HG03439 (cell line): ENCODE measurements at regions not wholly inside any gene's neighbourhood (a gene's known extent, or its start where the extent isn't known, plus 50 kb on each side); places are given as distances from the start of the nearest gene placed in this dataset.
"Not testable (repeated sequence)": the region's sequence is repeated elsewhere in the genome, so short reads cannot be mapped to it uniquely, and the experiment has no call there.

Experiments used
- ATAC-seq: cut with Tn5 transposase; IDR thresholded peaks from one replicate; pipeline ENCODE4 v1.9.1; 2021; ENCODE audit warnings: mild to moderate bottlenecking, moderate library complexity; ENCODE audit not compliant: unreplicated experiment

DNA sequence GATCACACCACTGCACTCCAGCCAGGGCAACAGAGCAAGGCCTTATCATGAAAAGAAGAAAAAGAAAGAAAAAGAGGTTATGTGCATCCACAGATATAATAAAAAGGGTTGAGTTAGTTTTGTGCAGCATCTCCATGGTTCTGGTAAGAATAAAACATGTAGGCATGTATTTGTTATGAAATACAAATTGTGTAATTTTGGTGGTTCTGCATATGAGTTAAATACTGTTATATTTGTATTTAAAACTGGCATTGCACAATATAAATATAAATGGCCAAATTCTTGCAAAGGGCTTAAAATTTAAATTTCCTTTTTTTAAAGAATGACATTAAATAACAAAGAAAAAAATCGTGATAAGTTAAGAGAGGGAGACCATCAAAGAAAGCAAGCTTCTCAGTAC is 159.1 kb upstream of the PREP start:
- ATAC-seq, result no peak

DNA sequence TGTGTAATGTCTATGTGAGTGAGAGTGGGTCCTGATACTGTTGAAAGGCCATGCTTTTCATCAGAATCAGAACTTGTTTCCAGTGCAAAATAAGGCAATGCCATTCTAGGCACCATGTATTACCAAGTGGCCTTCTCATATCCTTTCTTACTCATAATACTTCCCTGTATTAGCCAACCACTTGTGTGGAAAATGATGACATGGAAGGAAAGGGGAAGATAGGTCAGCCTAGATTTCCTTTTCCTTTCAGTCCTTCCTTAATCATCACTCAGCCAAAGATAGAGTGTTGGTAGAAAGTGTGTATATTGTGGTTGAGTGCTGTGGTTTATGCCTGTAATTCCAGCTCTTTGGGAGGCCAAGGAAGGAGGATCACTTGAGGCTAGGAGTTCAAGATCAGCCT is 158.6 kb upstream of the PREP start:
- no peak for ATAC-seq

DNA sequence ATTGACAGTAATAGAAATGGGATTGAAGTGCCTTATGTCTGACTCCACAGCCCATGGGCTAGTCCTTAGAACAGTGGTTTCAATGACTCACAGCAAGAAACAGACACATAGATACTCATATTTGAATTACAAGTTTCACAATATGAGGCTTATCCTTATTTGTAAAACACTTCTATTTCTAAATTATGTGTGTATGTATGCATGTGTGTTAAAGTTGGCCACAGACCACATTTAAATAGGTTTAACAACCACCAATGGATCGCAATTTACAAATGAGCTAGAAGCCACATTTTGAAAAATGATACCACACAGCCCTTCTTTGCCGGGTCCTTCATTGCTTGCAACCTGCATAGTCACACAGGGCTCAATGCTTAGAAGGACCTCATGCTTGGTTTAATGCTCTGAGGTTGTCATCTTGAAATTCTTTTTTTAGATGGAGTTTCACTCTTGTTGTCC is 157.8 kb upstream of the PREP start:
- peak; percentile 92 for ATAC-seq

DNA sequence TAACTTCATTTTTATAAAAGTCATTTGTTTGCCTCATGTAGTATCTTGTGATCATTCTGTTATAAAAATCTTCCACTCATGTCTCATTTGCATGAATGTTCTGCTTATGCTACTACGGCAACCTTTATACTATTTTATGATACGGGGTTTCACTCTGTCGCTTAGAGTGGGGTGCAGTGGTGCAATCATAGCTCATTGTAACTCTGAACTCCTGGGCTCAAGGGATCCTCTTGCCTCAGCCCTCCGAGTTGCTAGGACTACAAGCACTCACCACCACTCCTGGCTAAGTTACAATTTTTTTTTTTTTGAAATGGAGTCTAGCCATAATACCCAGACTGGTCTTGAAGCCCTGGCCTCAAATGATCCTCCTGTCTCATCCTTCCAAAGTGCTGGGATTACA is 154.4 kb upstream of the PREP start:
- ATAC-seq, result no peak

DNA sequence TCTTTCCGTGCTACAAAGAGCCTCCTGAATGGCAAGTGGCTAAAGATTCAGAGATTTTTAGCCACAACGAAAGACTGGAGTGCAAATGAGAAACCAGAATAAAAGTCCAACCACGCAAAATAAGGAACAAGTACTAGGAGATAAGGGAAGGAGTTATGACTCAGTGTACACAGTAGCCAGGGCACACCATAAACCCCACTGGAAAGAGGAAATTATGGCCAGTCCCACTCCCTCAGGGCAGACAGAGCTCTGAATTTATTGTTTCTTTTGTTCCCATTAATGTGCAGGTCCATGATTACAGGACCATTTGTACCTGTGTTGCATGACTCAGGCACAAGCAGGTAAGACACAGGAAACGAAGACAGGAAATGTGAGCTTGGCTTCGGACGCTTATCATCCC is 150.3 kb upstream of the PREP start:
- ATAC-seq, result no peak

DNA sequence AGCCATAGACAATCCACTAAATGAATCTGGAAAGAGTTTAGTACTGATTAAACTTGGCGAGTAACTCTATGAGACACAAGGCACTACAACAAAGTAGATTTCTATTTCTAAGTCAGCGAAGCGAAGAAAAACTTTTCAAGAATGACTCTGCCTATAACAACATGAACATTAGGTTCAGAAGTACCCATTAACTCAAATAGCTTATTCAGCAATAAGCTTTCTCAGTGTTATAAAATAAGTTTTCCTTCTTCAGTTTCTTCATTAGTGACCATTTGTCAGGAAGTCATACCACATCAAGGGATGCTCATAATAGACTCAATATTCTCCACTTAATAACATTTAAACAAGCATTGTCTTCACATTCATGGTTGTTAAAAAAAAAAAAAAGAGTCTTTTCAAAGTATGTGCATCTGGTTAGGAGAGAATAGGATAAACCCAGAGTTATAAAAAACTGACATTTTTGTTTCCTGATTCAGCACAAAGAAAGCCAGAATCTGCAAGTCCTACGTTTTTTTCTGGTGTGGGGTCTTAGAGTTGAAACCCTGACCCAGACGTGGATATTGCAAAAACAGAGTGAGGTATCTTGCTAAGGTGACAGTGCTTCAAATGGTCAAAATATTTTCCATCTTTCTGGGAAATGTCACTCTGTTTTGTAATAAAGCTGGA is 148.2 kb upstream of the PREP start:
- ATAC-seq, result no peak

DNA sequence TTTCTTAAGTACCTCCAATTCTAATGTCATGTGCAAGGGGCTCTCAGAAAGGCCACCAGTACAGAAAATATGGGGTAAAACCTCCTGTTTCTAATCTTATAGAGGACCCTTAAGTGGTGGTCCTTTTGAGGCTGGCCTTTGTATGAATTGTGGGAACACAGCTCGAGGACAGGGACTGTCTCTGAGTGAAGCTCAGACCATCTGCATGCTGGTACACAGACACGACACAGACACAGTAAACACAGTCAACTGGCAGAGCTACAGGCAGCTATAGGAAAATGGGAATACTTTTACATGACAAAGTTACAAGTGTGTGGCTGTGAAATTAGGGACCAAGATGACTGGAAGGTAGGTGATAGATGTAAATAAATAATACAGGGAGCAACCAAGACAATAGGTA is 143.9 kb upstream of the PREP start:
- ATAC-seq, result no peak

DNA sequence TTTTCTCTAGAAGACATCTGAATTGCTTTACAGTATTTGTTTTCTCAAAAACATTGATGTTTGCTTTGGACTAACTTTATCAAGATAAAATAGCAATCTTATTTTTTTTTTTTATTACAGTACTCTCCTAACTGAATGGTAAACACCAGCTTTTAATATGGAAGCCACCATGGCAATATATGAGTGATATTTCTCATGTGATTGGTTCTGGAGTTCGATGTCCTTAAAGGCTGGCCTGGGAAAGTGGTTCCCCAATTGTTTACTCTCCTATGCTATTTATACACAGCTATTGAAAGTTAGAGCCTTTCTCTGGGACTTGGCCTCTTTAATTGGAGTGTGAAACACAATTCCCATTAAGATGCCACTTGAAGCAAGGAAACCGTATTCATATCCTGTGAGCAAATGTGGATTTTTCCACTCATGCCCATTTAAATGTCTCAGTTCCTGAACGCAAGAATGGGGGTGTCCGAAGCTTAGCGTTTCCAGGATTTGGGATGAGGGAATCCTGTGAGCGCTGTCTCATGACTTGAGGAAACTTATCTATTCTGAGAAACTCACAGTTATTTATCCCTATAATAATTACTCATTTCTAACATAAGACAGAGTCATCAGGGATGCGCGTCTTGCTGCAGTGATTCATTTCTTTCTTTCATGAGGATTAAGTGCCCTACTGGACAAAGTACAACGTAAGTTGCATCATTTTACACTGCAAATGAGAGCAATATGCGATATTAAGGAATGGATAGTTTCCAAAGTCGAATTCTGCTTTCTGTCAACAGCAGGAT is 143.3 kb upstream of the PREP start:
- no peak for ATAC-seq

DNA sequence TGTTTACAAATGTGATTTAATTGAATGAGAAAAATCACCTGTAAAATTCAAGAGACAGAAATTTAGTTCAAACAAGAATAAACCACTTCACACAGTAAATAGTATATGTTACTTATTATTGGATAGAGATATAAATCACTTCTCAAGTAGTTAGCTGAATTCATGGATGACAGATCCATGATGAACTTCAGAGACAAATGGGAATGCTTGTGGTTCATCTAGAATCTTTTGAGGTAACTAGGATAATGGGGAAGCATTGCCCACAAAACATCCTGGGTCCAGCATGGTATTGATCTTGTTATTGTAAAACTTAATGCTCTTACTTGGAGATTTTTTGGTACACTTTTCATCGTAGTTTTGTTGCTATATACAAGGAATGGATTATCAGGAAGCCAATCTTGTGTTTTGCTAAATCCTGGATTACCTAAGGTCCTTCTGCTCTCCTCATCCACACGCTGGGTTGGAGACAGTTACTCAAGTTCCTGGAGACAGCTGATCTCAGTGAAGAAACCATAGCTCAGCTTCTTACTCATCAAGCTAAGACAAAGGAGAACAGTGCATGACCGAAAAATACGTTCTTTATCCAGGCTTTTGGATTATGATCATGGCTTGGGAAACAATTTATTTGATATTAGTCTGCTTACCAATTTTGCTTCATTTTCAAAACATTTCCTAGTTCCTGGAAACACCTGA is 142.5 kb upstream of the PREP start:
- ATAC-seq, result no peak

DNA sequence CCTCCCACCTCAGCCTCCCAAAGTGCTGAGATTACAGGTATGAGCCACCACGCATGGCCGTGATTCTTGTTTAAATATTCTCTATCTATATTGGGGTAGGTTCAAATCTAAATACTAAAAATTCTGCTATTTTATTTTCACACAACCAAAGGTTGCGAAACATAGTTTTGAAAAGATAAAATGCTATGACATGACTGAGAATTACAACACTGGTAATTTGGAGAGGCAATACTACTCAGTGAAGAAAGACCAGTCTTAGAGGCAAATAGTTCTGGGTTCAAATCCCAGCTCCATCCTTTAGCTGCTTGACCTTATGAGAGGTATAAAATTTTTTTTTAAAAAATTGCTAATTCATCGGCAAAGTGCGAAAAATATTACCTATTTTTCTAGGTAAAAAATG is 137.0 kb upstream of the PREP start:
- ATAC-seq, result no peak

DNA sequence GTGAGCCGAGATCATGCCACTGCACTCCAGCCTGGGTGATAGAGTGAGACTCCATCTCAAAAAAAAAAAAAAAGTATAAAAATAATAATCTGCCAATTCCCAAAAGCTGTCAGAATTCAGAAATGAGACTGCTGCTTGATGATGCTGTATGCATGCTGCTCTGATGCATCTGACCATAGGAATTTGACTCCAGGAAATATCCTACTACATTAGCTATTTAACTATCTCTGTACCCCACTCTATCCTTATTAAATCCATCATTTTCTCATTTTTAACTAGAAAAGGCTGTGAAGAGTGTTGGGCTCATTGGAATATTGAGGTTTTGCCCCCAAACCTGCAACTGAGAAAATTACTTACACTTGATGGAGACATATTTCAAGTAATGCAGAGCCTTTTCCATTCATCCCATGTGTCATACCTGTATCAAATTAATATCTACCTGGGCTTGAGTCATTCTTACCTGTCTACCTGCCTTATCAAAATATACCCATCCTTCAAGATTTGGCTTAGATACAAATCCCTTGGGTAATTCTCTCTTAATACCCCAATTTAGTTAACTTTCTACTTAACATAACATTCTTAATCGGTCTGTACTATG is 135.2 kb upstream of the PREP start:
- no peak for ATAC-seq

DNA sequence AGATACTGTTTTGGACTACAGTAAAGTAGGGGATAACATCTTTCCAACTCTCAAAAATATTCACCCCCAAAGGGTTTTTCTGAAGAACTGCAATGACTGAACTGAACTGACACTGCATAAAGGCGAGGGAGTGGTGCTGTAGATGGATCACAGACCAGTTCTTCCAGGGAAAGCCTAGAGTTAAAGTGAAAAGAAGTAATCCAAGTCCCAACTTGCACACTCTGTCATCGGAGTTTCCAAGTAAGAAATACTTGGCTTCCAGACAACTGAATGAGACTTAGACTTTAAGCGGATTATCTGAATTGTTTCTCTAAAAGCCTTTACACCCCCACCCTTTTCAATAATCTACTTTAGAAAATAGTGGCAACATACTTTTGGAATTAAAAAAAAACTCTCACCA is 134.1 kb upstream of the PREP start:
- ATAC-seq, result no peak

DNA sequence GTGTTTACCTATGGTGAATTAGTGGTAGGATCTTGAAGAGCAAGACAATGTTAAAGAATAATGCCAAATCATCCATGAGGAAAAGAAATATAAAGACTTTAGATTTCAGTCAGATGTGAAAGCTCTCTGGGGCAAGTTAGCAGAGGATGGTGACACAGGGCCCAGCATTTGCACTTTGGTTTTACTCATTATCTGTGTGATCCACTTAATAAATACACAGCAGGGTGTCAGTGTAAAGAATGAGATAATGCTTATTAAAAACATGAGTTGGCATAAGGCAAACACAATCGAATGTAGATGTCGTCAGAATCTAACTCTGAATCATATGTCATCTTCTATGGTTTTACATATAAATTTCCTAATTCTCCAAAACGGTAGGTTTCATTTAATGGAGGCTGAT is 130.4 kb upstream of the PREP start:
- no peak for ATAC-seq

DNA sequence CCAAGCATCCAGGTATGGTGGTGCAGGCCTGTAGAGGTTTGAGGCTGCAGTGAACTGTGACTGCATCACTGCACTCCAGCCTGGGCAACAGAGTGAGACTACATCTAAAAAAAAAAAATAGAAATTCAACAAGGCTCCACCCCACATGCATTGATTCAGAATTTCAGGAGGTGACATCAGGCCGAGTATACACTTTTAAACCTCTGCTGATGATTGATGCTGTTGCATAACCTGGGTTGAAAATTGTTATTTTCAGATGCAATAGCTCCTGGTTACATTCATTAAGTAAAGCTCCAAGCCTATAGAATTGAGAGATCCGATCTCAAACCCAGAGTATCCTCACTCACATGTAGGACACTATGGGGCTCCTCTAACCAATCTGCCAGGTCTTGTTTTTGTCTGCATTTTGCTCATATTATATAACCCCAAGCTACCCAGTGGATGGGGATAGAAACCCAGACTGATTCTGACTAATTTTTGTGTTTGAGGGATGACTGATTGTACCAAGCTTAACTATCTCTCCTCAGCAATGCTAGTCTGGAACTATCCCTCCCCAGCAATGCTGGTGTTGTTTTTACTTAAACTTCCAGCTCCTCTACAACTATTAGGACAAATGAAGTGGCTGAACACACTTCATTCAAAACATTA is 123.5 kb upstream of the PREP start:
- no peak for ATAC-seq

DNA sequence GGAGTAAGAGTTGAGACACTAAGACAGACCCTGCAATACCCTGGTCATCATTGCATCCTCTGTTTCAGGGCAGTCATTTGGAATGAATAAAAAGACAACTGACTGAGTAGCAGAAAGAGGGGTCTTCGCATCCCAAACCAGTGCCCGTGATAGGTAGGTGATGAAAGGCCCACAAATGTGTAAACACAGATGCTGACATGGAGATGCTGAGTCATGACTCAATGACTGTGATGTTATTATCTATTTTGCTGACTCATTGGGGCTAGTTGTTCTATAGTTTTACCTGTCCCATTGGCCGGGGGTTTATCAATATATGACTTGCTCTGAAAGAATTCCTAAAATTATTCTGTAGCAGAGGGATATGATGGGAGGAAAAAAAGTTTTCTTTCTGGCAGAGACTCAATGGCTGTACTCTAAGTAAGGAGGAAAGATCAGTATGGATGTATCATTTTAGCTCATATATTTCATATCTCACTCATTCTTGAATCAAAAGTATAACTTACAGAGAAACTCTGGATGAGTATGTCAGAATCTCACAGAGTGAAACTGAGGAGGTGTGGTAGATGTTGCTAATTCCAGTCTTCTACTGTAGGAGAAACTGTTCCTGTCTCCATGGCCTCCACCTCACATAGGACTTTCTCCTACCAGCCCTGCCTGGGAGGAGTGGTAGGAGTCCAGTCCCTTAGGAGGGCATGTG is 119.9 kb upstream of the PREP start:
- no peak for ATAC-seq

DNA sequence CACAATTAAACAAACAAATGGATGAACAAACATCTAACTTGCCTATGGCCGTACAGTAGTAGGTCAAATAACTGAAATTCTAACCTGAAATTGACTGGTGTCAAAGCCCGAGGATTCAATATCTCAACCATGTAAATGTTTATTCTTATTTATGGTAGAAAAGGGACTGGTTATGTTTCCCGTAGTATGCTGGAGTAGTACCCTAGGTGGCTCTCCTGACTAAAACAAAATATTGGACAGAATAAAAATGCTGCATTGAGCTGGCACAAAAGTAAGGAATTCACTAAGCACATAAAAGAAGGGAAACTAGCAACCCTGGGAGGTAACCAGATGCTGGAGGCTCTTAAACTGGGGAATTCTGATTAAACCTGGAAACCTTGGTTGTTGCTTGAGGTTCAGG is 117.1 kb upstream of the PREP start:
- no peak for ATAC-seq

DNA sequence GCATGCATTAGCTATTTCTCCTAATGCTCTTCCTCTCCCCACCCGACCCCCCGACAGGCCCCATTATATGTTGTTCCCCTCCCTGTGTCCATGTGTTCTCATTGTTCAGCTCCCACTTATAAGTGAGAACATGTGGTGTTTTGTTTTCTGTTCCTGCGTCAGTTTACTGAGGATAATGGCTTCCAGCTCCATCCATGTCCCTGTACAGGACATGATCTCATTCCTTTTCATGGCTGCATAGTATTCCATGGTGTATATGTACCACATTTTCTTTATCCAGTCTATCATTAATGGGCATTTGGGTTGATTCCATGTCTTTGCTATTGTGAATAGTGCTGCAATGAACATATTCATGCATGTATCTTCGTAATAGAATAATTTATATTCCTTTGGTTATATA is 116.1 kb upstream of the PREP start:
- ATAC-seq, result not testable (repeated sequence)

DNA sequence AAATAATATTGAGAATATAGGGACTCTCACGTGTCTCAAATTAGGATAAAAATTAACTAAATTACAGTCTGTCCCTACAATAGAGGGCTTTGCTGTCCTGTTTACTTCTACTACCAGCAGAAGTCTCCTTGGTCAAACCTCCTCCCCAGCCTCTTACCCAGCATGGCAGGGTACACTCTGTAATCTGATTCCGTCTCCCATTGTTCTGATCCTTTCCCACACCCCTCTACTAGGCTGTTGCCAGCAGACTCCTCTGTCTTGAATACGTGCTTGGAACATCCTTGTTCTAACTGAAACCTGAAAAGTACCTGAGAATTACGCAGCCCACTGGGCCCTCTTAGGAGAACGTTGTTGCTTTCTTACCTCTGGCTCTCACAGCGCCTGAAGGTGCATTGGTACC is 112.2 kb upstream of the PREP start:
- no peak for ATAC-seq

DNA sequence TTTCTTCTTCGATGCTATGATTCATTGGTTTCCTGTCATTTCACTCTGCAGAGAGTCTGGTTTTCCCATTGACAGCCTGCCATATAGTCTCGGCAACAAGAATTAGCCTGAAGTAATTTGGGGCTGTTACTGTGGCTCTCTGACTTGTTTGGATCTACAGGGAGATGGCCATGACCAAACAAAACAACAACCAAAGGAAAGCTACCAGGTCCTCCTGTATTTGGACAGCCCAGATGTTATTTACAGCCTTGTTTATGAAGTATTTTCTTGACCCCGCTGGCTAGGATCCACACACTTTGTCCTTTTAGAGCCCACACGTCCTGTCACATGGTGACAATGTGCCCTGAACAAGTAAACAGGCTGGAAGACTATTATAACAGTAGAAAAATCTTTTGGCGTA is 111.4 kb upstream of the PREP start:
- no peak for ATAC-seq

DNA sequence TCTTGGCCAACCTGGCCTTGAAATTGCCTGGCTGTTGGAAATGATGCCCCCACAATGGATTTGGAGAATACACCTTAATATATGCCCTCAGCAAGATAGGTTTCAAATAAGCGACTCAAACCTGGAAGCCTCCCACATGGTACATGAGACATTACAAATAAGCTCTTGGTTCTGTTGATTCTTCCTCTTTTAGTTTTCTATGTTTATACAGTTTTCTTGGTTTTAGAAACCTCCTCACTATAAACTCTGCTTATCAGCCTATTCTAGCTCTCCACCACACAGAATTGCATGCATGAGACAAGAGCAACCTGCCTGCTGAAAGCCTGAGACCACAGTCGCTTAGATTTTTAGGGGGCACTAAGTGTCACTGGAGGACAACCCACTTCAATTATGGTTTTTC is 108.8 kb upstream of the PREP start:
- no peak for ATAC-seq

DNA sequence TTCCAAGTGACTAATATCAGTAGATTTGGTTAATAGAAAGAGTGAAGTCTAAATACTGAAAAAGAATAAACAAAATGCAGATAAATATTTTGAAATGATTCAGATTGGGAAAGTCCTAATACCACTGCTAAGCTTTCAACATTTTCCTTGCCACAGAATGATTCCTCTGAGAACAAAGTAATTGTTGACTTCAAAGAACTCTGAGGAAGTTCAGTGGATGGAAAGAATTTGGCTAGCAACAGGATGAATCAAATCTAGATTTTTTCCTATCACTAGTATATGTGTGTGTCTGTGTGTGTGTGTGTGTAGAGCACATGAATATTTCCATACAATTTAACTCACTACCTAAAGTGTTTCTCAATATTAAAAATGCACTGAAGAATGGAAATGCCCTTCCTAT is 107.9 kb upstream of the PREP start:
- no peak for ATAC-seq
